ENCODE measurements at regions not wholly inside any gene's neighbourhood (a gene's known extent, or its start where the extent isn't known, plus 50 kb on each side); places are given as distances from the start of the nearest gene placed in this dataset.

- no peak for TF ChIP-seq CTCF (IDR thresholded peaks at IDR 0.05 in 2 of 3, conservative IDR thresholded peaks at IDR 0.05 in 1 of 3; ENCODE audit: borderline replicate concordance in 1 of 3, insufficient read depth in 1 of 3, low read depth in 2 of 3, low read length in 2 of 3)
- TF ChIP-seq YY1 (IDR thresholded peaks at IDR 0.05; ENCODE audit: extremely low read depth, insufficient replicate concordance, low read depth, low read length): no peak
- TF ChIP-seq EZH2 (IDR thresholded peaks at IDR 0.05): no peak
- no peak for TF ChIP-seq REST (IDR thresholded peaks at IDR 0.05; ENCODE audit: low read depth)
- no peak for TF ChIP-seq EZH2phosphoT487 (IDR thresholded peaks at IDR 0.05; ENCODE audit: borderline replicate concordance)
- no peak for TF ChIP-seq MAX (IDR thresholded peaks at IDR 0.05)
- no peak for TF ChIP-seq ZNF274 (IDR thresholded peaks at IDR 0.05; ENCODE audit: low read depth, low read length)
- no peak for TF ChIP-seq SRF (IDR thresholded peaks at IDR 0.05; ENCODE audit: low read depth)
- TF ChIP-seq CEBPB (IDR thresholded peaks at IDR 0.05; ENCODE audit: low read depth): no peak
These were observed 250.9 kb downstream of the DCDC2C start for GRCh38 chr2:3954261-3954660.
